A673 (cell line): ENCODE measurements at regions not wholly inside any gene's neighbourhood (a gene's known extent, or its start where the extent isn't known, plus 50 kb on each side); places are given as distances from the start of the nearest gene placed in this dataset.

Experiments used
- BruUV-seq: library from RNA; stranded (reverse); fragments of 400-500 nt; replicated peaks from 2 replicates; lab custom pipeline; 2021; lab: Mats Ljungman, UMichigan
- CTCF ChIA-PET: fragments of 300-600 bp; sonication (Branson Sonifier 250); formaldehyde crosslinking; loops from one replicate; lab custom pipeline; 2022; ENCODE audit warnings: antibody characterized with exemption; lab: Charles Lee
- POLR2A ChIA-PET: fragments of 300-600 bp; sonication (Branson Sonifier 250); formaldehyde crosslinking; loops from one replicate; lab custom pipeline; 2022; ENCODE audit warnings: antibody characterized with exemption; ENCODE audit not compliant: low non-redundant PET; lab: Charles Lee
- DNase-seq: peaks from one replicate; pipeline ENCODE4 v3.0.0-alpha.2; 2015; ENCODE audit warnings: low spot score
- H3K27ac ChIP-seq: fragments of 200-600 bp; sonication (generic); 2 replicates; pipeline ENCODE4 v1.5.1; 2016; ENCODE audit warnings: mixed run types, low read depth, mild to moderate bottlenecking, mixed read lengths, antibody characterized with exemption, low read length; ENCODE audit not compliant: poor library complexity, severe bottlenecking
- H3K27me3 ChIP-seq: fragments of 200-600 bp; sonication (generic); replicated peaks from 2 replicates; pipeline ENCODE4 v1.6.1; 2017; ENCODE audit warnings: mixed run types, low read depth, mild to moderate bottlenecking, mixed read lengths, antibody characterized with exemption, low read length; ENCODE audit not compliant: insufficient read depth, poor library complexity
- H3K36me3 ChIP-seq: fragments of 200-600 bp; sonication (generic); 2 replicates; pipeline ENCODE4 v1.6.1; 2016; ENCODE audit warnings: mixed run types, mild to moderate bottlenecking, mixed read lengths, antibody characterized with exemption, low read length; ENCODE audit not compliant: insufficient read depth, poor library complexity, severe bottlenecking
- H3K4me1 ChIP-seq: fragments of 200-600 bp; sonication (generic); 2 replicates; pipeline ENCODE4 v1.6.1; 2017; ENCODE audit warnings: mixed run types, mild to moderate bottlenecking, mixed read lengths, antibody characterized with exemption, low read length; ENCODE audit not compliant: insufficient read depth, poor library complexity, severe bottlenecking
- H3K4me3 ChIP-seq: fragments of 200-600 bp; sonication (generic); 2 replicates; pipeline ENCODE4 v1.5.1; 2016; ENCODE audit warnings: low read depth, mixed run types, mild to moderate bottlenecking, mixed read lengths, low read length; ENCODE audit not compliant: poor library complexity, severe bottlenecking
- H3K9me3 ChIP-seq: fragments of 200-600 bp; sonication (generic); 2 replicates; pipeline ENCODE4 v1.6.1; 2016; ENCODE audit warnings: mixed run types, low read depth, mild to moderate bottlenecking, mixed read lengths, antibody characterized with exemption, low read length; ENCODE audit not compliant: poor library complexity, severe bottlenecking
- EZH2 ChIP-seq: fragments of 200-600 bp; sonication (generic); IDR thresholded peaks from 2 replicates; pipeline ENCODE4 v1.6.1; 2017; ENCODE audit warnings: borderline replicate concordance, low read depth, mild to moderate bottlenecking, mixed read lengths, antibody characterized with exemption, low read length; ENCODE audit not compliant: poor library complexity, severe bottlenecking
- intact Hi-C: fragments of 100-400 bp; cut with micrococcal nuclease; formaldehyde crosslinking; loops from one replicate; pipeline ENCODE4 v1.10.0; 2022; ENCODE audit not compliant: unreplicated experiment
- TF ChIP-seq, protein P1 (sequence below): fragments of 300-800, 200-600 bp; sonication (generic); conservative IDR thresholded peaks from 2 replicates; pipeline ENCODE4 v1.5.1; 2017; ENCODE audit warnings: low read depth, mild to moderate bottlenecking, antibody characterized with exemption, low read length, moderate library complexity, mixed read lengths

DNA sequence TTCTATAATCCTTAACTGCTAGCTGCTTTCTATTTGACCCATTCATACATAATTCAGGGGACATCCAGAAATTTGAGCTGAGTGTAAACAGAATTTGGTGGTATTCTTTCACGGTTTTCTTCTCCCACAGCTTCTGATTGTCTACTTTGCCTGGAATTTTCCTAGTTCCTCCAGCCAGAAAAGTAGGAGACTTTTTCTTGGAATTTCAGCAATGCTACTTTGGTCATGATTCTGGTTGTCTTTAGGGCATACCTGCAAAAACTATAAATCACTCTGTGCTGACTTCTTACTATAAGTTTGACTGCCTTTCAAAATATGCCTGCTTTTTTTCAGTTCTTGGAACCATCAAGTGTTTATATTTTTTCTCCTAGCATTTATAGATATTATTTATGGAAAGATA lies 260.2 kb downstream of the TMEM38B start:
- ChIA-PET CTCF (no interaction called here), POLR2A (no interaction called here)
- no peak for DNase-seq
- no peaks in the 10 kb centered on the region for H3K4me1 ChIP-seq
- no TSS peak for BruUV-seq
- no peak overlapping the region for H3K4me3 ChIP-seq
- H3K36me3 ChIP-seq, result no peaks in the 10 kb centered on the region
- H3K9me3 ChIP-seq, result no peaks in the 10 kb centered on the region
- intact Hi-C loops, result no loop called here
- no peaks in the 10 kb centered on the region for H3K27me3 ChIP-seq
- no peak for TF ChIP-seq EZH2
- TF ChIP-seq, protein P1, sequence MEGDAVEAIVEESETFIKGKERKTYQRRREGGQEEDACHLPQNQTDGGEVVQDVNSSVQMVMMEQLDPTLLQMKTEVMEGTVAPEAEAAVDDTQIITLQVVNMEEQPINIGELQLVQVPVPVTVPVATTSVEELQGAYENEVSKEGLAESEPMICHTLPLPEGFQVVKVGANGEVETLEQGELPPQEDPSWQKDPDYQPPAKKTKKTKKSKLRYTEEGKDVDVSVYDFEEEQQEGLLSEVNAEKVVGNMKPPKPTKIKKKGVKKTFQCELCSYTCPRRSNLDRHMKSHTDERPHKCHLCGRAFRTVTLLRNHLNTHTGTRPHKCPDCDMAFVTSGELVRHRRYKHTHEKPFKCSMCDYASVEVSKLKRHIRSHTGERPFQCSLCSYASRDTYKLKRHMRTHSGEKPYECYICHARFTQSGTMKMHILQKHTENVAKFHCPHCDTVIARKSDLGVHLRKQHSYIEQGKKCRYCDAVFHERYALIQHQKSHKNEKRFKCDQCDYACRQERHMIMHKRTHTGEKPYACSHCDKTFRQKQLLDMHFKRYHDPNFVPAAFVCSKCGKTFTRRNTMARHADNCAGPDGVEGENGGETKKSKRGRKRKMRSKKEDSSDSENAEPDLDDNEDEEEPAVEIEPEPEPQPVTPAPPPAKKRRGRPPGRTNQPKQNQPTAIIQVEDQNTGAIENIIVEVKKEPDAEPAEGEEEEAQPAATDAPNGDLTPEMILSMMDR, result no peak
- no peak overlapping the region for H3K27ac ChIP-seq

DNA sequence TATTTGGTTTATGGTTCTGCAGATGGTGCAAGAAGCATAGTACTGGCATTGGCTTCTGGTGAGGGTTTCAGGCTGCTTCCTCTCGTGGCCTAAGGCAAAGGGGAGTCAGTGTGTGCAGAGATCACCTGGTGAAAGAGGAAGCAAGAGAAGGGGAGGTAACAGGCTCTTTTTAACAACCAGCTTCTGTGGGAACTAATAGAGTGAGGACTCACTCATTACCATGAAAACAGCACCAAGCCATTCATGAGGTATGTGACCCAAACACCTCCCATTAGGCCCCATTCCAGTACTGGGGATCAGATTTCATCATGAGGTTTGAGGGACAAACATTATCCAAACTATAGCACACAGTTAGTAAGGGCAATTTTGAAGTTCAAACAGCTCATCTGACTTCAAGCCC lies 263.5 kb downstream of the TMEM38B start:
- intact Hi-C loops, result no loop called here
- DNase-seq, result no peak
- Histone ChIP-seq H3K27ac (no peak overlapping the region), H3K9me3 (no peaks in the 10 kb centered on the region), H3K4me3 (no peak overlapping the region), H3K4me1 (no peaks in the 10 kb centered on the region), H3K36me3 (no peaks in the 10 kb centered on the region), H3K27me3 (no peaks in the 10 kb centered on the region)
- no TSS peak for BruUV-seq
- POLR2A ChIA-PET, result no interaction called here
- CTCF ChIA-PET, result no interaction called here
- TF ChIP-seq EZH2, result no peak
- TF ChIP-seq, protein P1, result no peak

DNA sequence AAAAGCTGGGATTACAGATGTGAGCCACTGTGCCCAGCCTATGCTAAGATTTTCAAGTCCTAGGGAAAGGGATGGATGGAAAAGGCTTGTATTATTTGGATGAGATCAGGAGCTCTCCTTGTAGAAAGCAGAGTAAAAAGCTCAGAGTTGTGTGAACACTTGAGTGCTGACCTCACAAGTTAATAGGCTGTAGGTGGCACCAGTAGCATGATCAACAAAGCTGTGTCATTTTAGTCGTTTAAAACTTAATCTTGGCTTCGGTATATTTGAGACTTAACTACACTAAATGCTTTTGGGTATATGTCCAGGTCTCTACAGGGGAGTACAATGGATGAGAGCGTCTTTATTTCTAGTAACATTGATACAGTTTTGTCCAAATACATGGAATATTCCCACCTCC lies 264.2 kb downstream of the TMEM38B start:
- intact Hi-C loops, result no loop called here
- Histone ChIP-seq H3K36me3 (no peaks in the 10 kb centered on the region), H3K27ac (no peak overlapping the region), H3K4me3 (no peak overlapping the region), H3K27me3 (no peaks in the 10 kb centered on the region), H3K4me1 (no peaks in the 10 kb centered on the region), H3K9me3 (no peaks in the 10 kb centered on the region)
- TF ChIP-seq EZH2, result no peak
- TF ChIP-seq, protein P1, result no peak
- POLR2A ChIA-PET, result no interaction called here
- no TSS peak for BruUV-seq
- no peak for DNase-seq
- CTCF ChIA-PET, result no interaction called here
